Activated T-cell treated with anti-CD3 and anti-CD28 coated beads for 4 hours (primary cell): ENCODE measurements at regions not wholly inside any gene's neighbourhood (a gene's known extent, or its start where the extent isn't known, plus 50 kb on each side); places are given as distances from the start of the nearest gene placed in this dataset.
"Not testable (repeated sequence)": the region's sequence is repeated elsewhere in the genome, so short reads cannot be mapped to it uniquely, and the experiment has no call there.

Source experiments
- DNase-seq: peaks from one replicate; pipeline ENCODE4 v3.0.0-alpha.2; 2020

- no peak for DNase-seq
Observed at GRCh38 chr2:100704711-100705110, 115.2 kb upstream of the NPAS2 start.

DNA sequence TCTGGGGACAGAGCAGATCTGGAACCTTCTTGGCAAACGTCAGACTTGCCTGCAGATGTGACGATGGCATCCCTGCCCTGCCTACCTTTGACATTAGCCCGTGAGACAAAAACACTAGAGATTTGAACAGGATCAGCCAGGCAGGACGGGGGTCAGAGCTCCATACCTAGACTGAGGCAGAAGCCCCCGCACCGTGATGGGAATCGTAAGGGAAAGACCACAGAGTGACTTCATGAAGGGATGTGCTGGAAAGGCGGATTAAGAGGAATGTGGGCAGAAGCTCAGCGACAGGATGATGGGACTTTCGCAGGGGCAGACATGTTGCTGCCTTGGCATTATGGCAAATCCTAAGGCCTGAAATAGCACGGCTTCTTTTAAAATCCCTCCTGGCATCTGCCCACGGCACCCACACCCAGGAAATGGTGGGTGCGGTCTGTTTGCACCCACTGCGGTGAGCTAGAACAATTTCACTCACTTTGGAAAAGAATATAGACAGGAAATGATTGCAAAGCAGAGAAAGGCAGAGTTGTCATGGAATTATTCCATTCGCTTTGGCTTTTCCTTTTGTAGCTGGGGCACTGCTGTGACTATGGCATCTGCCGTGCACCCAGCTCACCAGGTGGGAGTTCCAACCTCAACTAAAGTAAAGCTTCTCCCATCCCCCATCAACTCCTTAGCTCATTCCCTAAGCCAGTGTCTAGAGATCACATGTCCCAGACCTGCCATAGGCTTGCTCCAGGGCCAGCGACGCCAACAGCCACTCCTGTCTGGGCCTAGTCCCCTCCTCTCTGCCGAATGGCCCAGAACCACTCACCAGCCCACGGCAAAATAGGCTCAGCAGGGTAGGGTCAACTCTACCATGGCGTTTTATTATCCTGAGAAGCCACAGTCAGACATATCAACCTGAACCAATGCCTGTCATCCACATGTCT lies 112.7 kb upstream of the NPAS2 start:
- no peak for DNase-seq

- DNase-seq = no peak
Observed at GRCh38 chr2:100708333-100708732, 111.6 kb upstream of the NPAS2 start.

GRCh38 chr2:100713106-100713505 lies 106.8 kb upstream of the NPAS2 start:
- no peak for DNase-seq

GRCh38 chr2:100714396-100715010 lies 105.4 kb upstream of the NPAS2 start:
- DNase-seq = not testable (repeated sequence)

DNA sequence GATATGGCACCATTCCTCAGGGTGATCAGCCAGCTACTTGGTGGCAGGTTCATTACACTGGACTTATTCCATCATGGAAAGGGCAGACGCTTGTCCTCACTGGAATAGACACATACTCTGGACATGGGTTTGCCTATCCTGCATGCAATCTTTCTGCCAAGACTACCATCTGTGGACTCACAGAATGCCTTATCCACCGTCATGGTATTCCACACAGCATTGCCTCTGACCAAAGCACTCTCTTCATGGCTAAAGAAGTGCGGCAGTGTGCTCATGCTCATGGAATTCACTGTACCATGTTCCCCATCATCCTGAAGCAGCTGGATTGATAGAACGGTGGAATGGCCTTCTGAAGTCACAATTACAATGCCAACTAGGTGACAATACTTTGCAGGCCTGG lies 104.1 kb upstream of the NPAS2 start:
- not testable (repeated sequence) for DNase-seq

- DNase-seq = no peak
Observed at GRCh38 chr2:100716581-100716980, 103.4 kb upstream of the NPAS2 start.

- DNase-seq = no peak
Observed at GRCh38 chr2:100718065-100718629, 101.8 kb upstream of the NPAS2 start.

GRCh38 chr2:100720445-100720844 lies 99.5 kb upstream of the NPAS2 start:
- no peak for DNase-seq

DNA sequence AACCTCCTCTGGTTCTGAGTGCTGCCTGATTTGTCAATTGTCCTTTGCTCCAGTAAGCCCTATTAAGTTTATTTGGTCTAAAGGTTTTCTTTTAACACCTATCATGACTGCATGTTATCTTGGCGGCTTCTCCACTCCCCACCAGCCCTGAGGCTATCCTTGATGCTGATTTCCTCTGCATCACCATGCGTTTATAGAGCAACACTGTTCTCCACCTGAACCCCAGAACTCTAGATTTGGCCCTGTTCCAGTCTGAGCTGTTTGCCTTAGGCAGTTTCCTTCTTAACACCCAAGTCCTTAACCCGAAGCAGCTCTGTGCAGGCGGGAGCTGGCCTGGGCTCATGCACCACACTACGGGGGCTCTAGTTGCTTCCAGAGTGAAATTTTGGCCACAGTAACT lies 98.2 kb upstream of the NPAS2 start:
- no peak for DNase-seq

GRCh38 chr2:100722125-100722524 lies 97.8 kb upstream of the NPAS2 start:
- DNase-seq = no peak

- no peak for DNase-seq
Observed at GRCh38 chr2:100726866-100727265, 93.1 kb upstream of the NPAS2 start.

DNA sequence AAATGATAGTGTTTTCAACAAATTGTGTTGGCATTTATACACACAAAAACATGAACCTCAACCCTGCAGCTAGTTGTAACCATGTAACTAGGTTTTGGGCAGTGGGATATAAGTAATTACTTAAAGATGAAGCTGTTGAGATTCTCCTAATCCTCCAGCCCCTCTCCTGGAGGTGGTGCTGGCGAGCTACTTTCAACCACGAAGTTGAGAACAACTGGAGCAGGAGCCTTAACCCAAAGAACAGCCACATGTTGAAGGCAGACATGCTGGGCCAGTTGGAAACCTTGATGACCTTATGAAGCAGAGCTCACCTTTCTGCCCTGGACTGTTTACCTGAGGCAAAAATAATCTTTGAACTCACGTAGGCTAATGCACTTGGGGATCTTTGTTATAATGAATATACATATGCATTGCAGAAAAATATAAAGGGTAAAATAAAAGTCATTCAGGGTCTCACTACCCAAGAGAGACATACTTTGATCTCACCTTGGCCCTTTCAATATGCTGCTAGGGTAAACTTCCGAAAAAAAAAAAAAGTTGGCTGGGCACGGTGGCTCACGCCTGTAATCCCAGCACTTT lies 89.6 kb upstream of the NPAS2 start:
- peak; percentile 5 for DNase-seq

DNA sequence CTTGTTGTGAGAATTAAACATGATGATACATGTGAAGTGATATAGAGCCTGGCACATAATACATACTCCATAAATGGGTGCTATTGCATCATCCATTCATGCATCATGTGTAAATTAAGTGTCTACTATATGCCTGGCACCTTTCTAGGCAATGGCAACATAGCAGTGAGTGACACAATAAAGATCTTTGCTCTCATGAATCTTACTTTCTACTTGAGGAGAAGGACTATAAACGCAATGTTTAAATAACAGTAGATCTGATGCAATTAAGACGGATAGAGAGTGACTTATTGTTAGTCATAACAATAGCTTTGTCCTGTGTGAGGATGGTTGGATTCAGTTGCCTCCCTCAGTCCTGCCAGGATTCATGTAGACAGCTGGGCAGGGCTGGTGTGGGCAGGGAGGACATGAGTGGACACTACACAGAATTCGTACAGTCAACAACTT lies 88.4 kb upstream of the NPAS2 start:
- no peak for DNase-seq

- DNase-seq = no peak
Observed at GRCh38 chr2:100733391-100734187, 86.3 kb upstream of the NPAS2 start.

- no peak for DNase-seq
Observed at GRCh38 chr2:100736121-100736915, 83.6 kb upstream of the NPAS2 start.

DNA sequence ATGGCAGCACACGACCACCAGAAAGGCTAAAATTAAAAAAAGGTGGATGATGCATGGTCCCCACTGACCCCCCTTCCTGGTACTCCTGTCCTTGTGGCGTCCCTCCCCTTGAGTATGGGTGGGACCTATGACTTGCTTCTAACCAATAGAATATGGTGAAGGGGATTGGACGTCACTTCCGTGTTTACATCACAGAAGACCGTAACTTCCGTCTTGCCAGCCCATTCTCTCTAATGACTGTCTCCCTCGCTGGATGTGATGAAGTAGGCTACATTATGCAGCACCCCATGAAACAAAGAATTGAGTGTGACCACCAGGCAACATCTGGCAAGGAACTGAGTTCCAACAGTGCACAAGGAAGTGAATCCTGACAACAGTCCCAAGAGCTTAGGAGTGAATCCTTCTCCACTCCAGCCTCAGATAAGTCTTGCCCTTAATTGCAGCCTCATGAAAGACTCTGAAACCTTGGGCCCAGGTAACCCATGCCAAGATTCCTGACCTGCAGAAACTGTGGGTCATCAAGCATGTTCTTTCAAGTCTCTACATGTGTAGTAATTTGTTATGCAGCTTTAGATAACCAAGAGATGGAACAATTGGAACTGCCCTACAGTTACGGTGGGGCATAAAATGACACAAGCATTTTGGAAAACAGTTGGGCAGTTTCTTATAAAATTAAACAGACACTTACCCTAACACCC lies 80.1 kb upstream of the NPAS2 start:
- no peak for DNase-seq

- DNase-seq = no peak
Observed at GRCh38 chr2:100741880-100742276, 78.1 kb upstream of the NPAS2 start.

- no peak for DNase-seq
Observed at GRCh38 chr2:100742277-100743254, 77.4 kb upstream of the NPAS2 start.

- no peak for DNase-seq
Observed at GRCh38 chr2:100743741-100744140, 76.2 kb upstream of the NPAS2 start.
